Vagina (tissue), 2 donors: ENCODE measurements at regions not wholly inside any gene's neighbourhood (a gene's known extent, or its start where the extent isn't known, plus 50 kb on each side); places are given as distances from the start of the nearest gene placed in this dataset.

ENCODE experiments used
- POLR2A ChIP-seq, 2 donors: fragments of 450-650 bp; IDR thresholded peaks; one replicate each; pipeline ENCODE4 v1.6.1; 2017; ENCODE audit warnings: antibody characterized with exemption in 2 of 2, mild to moderate bottlenecking in 2 of 2, moderate library complexity in 2 of 2
- POLR2AphosphoS5 ChIP-seq, 2 donors: sonication (generic); formaldehyde crosslinking; IDR thresholded peaks; one replicate each; pipeline ENCODE4 v1.9.0; 2017; ENCODE audit warnings: antibody characterized with exemption in 2 of 2, mild to moderate bottlenecking in 2 of 2, low read depth in 1 of 2; ENCODE audit not compliant: insufficient read depth in 1 of 2
- TF ChIP-seq, protein P1 (sequence below), 3 experiments: fragments of 450-650 bp in 2 of 3; fragments of 200-600 bp in 1 of 3; sonication (generic) in 1 of 3; IDR thresholded peaks; one replicate each; pipeline ENCODE4 v1.5.1; 2017 to 2019; ENCODE audit warnings: antibody characterized with exemption in 3 of 3, mild to moderate bottlenecking in 2 of 3, moderate library complexity in 2 of 3

DNA sequence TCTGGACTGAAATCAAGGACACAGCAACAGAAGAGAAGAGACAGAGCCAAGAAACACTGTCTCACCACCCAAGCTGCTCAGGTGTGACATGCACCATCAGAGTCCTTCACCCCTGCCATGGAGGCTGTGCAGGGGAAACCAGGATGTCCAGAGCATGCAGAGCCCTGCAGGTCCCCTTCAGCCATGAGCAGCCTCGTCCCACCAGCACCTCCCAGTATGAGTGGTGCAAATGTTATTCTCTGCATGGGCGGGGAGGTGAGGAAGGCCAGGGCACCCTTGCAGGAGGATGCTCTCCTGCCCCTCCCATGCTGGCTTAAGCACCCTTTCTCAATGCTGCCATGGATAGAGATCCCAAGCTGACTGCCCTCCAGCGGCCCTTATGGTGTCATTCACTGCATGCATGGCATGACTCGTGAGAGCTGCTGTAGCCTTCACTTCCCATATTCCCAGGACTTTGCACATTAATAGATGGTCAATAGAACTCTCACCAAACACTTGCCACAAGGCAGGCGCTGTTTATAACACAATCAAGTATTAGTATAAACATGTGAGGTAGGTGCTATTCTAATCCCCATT is 171.0 kb downstream of the ANAPC1 start:
- TF ChIP-seq, protein P1, sequence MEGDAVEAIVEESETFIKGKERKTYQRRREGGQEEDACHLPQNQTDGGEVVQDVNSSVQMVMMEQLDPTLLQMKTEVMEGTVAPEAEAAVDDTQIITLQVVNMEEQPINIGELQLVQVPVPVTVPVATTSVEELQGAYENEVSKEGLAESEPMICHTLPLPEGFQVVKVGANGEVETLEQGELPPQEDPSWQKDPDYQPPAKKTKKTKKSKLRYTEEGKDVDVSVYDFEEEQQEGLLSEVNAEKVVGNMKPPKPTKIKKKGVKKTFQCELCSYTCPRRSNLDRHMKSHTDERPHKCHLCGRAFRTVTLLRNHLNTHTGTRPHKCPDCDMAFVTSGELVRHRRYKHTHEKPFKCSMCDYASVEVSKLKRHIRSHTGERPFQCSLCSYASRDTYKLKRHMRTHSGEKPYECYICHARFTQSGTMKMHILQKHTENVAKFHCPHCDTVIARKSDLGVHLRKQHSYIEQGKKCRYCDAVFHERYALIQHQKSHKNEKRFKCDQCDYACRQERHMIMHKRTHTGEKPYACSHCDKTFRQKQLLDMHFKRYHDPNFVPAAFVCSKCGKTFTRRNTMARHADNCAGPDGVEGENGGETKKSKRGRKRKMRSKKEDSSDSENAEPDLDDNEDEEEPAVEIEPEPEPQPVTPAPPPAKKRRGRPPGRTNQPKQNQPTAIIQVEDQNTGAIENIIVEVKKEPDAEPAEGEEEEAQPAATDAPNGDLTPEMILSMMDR (IDR thresholded peaks at IDR 0.05) = no peak
- TF ChIP-seq POLR2AphosphoS5 (IDR thresholded peaks at IDR 0.05; ENCODE audit: insufficient read depth in 1 of 2, low read depth in 1 of 2) = no peak
- TF ChIP-seq POLR2A (IDR thresholded peaks at IDR 0.05) = no peak
